SJCRH30 (cell line): ENCODE measurements at regions not wholly inside any gene's neighbourhood (a gene's known extent, or its start where the extent isn't known, plus 50 kb on each side); places are given as distances from the start of the nearest gene placed in this dataset.

ENCODE experiments used
- DNase-seq, 2 experiments: peaks; one replicate each; pipeline ENCODE4 v3.0.0-alpha.2; 2015 to 2020
- H3K27ac ChIP-seq: fragments of 250-450 bp; sonication (Bioruptor Pico); 2 replicates; pipeline ENCODE4 v1.5.1; 2020; ENCODE audit warnings: mild to moderate bottlenecking, moderate library complexity
- H3K27me3 ChIP-seq: fragments of 250-450 bp; sonication (Bioruptor Pico); 2 replicates; pipeline ENCODE4 v1.5.1; 2020; ENCODE audit warnings: mild to moderate bottlenecking, moderate library complexity
- H3K36me3 ChIP-seq: fragments of 250-450 bp; sonication (Bioruptor Pico); 2 replicates; pipeline ENCODE4 v1.5.1; 2020; ENCODE audit warnings: mild to moderate bottlenecking, moderate library complexity
- H3K4me1 ChIP-seq: fragments of 250-450 bp; sonication (Bioruptor Pico); 2 replicates; pipeline ENCODE4 v1.5.1; 2020; ENCODE audit warnings: mild to moderate bottlenecking, moderate library complexity
- H3K4me3 ChIP-seq: fragments of 250-450 bp; sonication (Bioruptor Pico); 2 replicates; pipeline ENCODE4 v1.5.1; 2020; ENCODE audit warnings: mild to moderate bottlenecking, moderate library complexity
- H3K9me3 ChIP-seq: fragments of 250-450 bp; sonication (Bioruptor Pico); replicated peaks from 2 replicates; pipeline ENCODE4 v1.5.1; 2020; ENCODE audit warnings: mild to moderate bottlenecking, moderate library complexity

DNA sequence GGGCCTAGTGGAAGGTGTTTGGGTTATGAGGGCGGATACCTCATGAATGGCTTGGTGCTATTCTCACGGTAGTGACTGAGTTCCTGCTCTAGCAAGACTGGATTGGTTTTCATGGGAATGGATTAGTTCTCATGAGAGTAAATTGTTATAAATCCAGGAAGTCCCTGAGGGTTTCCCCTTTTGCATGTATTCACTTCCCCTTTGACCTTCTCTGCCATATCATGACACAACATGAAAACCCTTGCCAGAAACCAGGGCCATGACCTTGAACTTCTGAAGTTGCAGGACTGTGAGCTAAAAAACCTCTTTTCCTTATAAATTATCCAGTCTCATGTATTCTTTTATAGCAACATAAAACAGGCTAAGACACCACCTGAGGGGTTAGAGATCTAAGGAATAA lies 529.7 kb upstream of the RPS6KA3 start:
- Histone ChIP-seq H3K27ac (no peak overlapping the region), H3K27me3 (no peaks in the 10 kb centered on the region), H3K4me1 (no peaks in the 10 kb centered on the region), H3K36me3 (no peaks in the 10 kb centered on the region), H3K4me3 (no peak overlapping the region), H3K9me3 (no peaks in the 10 kb centered on the region)
- DNase-seq: no peak

- Histone ChIP-seq H3K27me3 (no peaks in the 10 kb centered on the region), H3K36me3 (no peaks in the 10 kb centered on the region), H3K27ac (no peak overlapping the region), H3K4me3 (no peak overlapping the region), H3K4me1 (no peaks in the 10 kb centered on the region), H3K9me3 (no peaks in the 10 kb centered on the region)
- no peak for DNase-seq
Measured at GRCh38 chrX:20789103-20789502, 522.4 kb upstream of the RPS6KA3 start.

DNA sequence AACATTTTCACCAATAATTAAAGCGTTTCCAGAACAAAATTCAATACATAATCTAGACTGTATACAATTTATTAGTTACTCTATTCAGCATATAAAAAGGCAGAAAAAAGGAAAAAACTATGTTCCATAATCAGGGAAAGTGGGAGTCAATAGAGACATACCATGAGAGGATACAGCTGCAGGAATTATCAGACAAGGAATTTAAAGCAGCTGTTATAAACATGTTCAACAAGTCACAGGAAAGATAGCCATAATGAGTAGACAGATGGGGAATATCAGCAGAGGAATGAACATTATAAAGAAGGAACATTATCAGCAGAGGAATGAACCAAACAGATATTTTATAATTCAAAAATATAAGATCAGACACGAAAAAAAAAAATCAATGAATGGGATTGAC lies 500.6 kb upstream of the RPS6KA3 start:
- Histone ChIP-seq H3K4me1 (no peaks in the 10 kb centered on the region), H3K36me3 (no peaks in the 10 kb centered on the region), H3K27me3 (no peaks in the 10 kb centered on the region), H3K4me3 (no peak overlapping the region), H3K9me3 (no peaks in the 10 kb centered on the region), H3K27ac (no peak overlapping the region)
- DNase-seq: no peak

GRCh38 chrX:20756585-20756984 lies 489.9 kb upstream of the RPS6KA3 start:
- DNase-seq: no peak
- Histone ChIP-seq H3K9me3 (no peaks in the 10 kb centered on the region), H3K27ac (no peak overlapping the region), H3K27me3 (no peaks in the 10 kb centered on the region), H3K4me3 (no peak overlapping the region), H3K36me3 (no peaks in the 10 kb centered on the region), H3K4me1 (no peaks in the 10 kb centered on the region)

GRCh38 chrX:20753076-20753475 lies 486.4 kb upstream of the RPS6KA3 start:
- H3K9me3 ChIP-seq: no peaks in the 10 kb centered on the region

DNA sequence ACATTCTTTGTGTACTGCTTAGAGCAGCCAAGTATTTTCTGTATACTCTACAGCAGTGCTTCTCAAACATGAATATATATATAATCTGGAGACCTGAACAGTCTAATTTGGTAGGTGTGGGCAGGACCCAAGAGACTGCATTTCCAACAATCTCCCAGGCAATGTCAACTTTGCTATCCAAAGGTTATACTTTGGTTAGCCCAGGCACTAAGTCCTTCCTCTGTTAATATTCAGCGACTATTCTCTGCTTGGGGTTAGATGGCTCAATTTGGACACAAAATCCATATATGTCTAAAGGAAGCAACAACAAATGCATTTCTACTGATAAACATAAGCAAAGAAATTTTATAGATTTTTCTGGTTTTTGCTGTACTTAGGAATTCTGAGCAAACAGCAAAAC lies 480.0 kb upstream of the RPS6KA3 start:
- DNase-seq: no peak
- Histone ChIP-seq H3K27ac (no peak overlapping the region), H3K27me3 (no peaks in the 10 kb centered on the region), H3K4me1 (no peaks in the 10 kb centered on the region), H3K9me3 (no peaks in the 10 kb centered on the region), H3K4me3 (no peak overlapping the region), H3K36me3 (no peaks in the 10 kb centered on the region)

More at GRCh38 chrX:20753076-20753475, 486.4 kb upstream of the RPS6KA3 start:
- Histone ChIP-seq H3K27me3 (no peaks in the 10 kb centered on the region), H3K4me3 (no peak overlapping the region), H3K4me1 (no peaks in the 10 kb centered on the region), H3K36me3 (no peaks in the 10 kb centered on the region), H3K27ac (no peak overlapping the region)
- no peak for DNase-seq

- Histone ChIP-seq H3K4me3 (no peak overlapping the region), H3K27me3 (no peaks in the 10 kb centered on the region), H3K36me3 (no peaks in the 10 kb centered on the region), H3K4me1 (no peaks in the 10 kb centered on the region), H3K27ac (no peak overlapping the region), H3K9me3 (no peaks in the 10 kb centered on the region)
- peak in 1 of 2 experiments; percentile 1 for DNase-seq
Measured at GRCh38 chrX:20743046-20743445, 476.3 kb upstream of the RPS6KA3 start.

DNA sequence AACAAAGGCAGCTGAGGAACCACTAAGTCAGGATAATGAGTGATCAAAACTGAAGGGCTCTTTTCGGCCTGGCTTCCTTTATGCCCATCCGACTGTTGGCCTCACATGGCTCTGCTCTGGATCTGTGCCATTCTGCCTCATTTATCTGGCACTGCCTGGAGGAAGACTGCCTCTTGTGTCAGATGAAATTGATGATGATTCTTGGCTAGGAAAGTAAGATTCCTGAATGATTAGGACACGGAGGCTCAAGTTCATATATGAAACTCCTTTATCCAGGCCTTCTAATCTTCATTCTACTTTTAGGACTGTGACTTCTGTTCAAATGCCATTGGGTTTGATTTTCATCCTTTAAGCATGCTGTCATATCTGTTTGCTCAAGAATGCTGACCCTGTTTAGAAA lies 475.4 kb upstream of the RPS6KA3 start:
- Histone ChIP-seq H3K4me3 (no peak overlapping the region), H3K27me3 (no peaks in the 10 kb centered on the region), H3K4me1 (no peaks in the 10 kb centered on the region), H3K36me3 (no peaks in the 10 kb centered on the region), H3K27ac (no peak overlapping the region), H3K9me3 (no peaks in the 10 kb centered on the region)
- no peak for DNase-seq

DNA sequence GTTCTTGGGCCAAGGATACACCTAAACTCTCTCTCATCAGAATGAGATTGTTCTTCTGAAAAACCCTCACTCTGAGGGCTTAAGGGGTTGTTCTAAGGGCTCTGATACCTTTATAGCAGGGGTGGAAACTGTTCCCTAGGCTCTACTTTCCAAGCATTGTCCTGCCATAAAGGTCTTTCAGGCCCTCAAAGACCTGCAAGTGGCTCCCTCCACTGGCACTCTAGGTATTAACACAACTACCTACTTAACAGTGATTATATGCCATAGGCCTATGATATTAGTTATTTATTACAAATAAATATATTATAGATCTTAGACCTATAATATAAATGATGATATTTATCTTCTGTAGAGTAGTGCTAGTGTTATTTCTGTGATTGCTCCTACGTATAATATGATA lies 473.7 kb upstream of the RPS6KA3 start:
- Histone ChIP-seq H3K27me3 (no peaks in the 10 kb centered on the region), H3K27ac (no peak overlapping the region), H3K4me3 (no peak overlapping the region), H3K9me3 (no peaks in the 10 kb centered on the region), H3K4me1 (no peaks in the 10 kb centered on the region), H3K36me3 (no peaks in the 10 kb centered on the region)
- DNase-seq: peak in 1 of 2 experiments; percentile 4

DNA sequence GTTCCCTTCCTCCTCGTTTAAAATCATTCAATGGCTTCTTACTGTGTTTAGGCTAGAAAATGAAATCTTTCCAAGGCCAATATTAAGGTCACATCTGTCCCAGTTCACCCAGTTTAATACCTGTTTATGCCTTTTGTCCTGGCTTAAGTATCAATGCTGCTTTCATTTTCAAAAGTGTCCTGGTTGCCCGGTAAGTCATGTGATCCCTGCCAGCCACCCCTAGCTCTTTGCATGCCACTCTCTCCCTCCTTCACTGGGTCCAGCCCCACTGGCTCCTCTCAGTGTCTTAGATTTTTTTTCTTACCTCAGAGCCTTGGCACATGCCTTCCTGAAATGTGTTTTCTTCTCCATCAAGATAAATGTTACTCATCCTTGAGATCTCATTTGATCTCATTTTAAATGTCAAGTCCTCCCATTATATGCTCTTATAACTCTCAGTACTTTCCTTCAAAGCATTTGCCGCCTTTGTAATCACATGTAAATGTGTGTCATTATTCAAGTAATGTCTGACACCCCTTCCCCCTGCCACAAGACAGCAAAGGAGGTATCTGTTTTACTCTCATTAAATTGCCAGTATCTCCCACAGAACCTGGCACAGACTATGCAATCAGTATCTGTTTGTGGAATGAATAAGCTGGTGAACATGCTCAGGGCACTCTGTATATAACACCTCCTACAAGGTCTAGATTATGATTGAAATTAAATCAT lies 472.5 kb upstream of the RPS6KA3 start:
- no peak overlapping the region for H3K4me3 ChIP-seq
- H3K27ac ChIP-seq: no peak overlapping the region
- no peak for DNase-seq
- H3K27me3 ChIP-seq: no peaks in the 10 kb centered on the region
- H3K4me1 ChIP-seq: no peaks in the 10 kb centered on the region
- no peaks in the 10 kb centered on the region for H3K36me3 ChIP-seq
- no peaks in the 10 kb centered on the region for H3K9me3 ChIP-seq

- H3K9me3 ChIP-seq: no peaks in the 10 kb centered on the region
- H3K27me3 ChIP-seq: no peaks in the 10 kb centered on the region
- no peaks in the 10 kb centered on the region for H3K4me1 ChIP-seq
- H3K4me3 ChIP-seq: no peak overlapping the region
- DNase-seq: no peak
- H3K36me3 ChIP-seq: no peaks in the 10 kb centered on the region
- no peak overlapping the region for H3K27ac ChIP-seq
Measured at GRCh38 chrX:20729416-20729815, 462.7 kb upstream of the RPS6KA3 start.

- no peak for DNase-seq
- Histone ChIP-seq H3K4me1 (no peaks in the 10 kb centered on the region), H3K9me3 (no peaks in the 10 kb centered on the region), H3K27ac (no peak overlapping the region), H3K4me3 (no peak overlapping the region), H3K36me3 (no peaks in the 10 kb centered on the region), H3K27me3 (no peaks in the 10 kb centered on the region)
Measured at GRCh38 chrX:20727447-20727846, 460.7 kb upstream of the RPS6KA3 start.

GRCh38 chrX:20720954-20721626 lies 454.4 kb upstream of the RPS6KA3 start:
- no peak for DNase-seq
- H3K4me3 ChIP-seq: no peak overlapping the region
- H3K27ac ChIP-seq: no peak overlapping the region
- no peaks in the 10 kb centered on the region for H3K9me3 ChIP-seq
- no peaks in the 10 kb centered on the region for H3K4me1 ChIP-seq
- H3K36me3 ChIP-seq: no peaks in the 10 kb centered on the region
- no peaks in the 10 kb centered on the region for H3K27me3 ChIP-seq

GRCh38 chrX:20718592-20719380 lies 452.1 kb upstream of the RPS6KA3 start:
- no peak for DNase-seq
- Histone ChIP-seq H3K27ac (no peak overlapping the region), H3K4me1 (no peaks in the 10 kb centered on the region), H3K4me3 (no peak overlapping the region), H3K9me3 (no peaks in the 10 kb centered on the region), H3K27me3 (no peaks in the 10 kb centered on the region), H3K36me3 (no peaks in the 10 kb centered on the region)

DNA sequence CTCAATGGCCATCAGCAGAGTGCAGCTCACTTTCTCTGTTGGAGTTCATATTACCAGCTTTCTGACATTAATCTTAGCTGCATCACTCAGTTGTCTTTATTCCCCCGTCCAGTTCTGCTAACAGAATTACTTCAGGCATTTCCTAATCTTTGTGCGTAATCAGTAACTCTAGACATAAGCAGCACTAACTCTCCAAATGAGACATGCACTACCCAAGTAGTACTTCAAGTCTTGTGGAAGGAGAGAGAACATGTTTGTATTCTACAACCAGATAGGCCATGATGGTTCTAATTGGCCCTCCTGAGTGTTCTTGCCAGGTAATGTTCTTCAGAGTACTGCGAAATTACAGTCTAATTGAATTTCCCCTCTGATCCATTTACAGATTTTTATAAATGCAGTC lies 448.5 kb upstream of the RPS6KA3 start:
- H3K36me3 ChIP-seq: no peaks in the 10 kb centered on the region
- no peak for DNase-seq
- H3K9me3 ChIP-seq: no peaks in the 10 kb centered on the region
- no peaks in the 10 kb centered on the region for H3K4me1 ChIP-seq
- H3K27ac ChIP-seq: no peak overlapping the region
- H3K27me3 ChIP-seq: no peaks in the 10 kb centered on the region
- no peak overlapping the region for H3K4me3 ChIP-seq
